ENCODE measurements at regions not wholly inside any gene's neighbourhood (a gene's known extent, or its start where the extent isn't known, plus 50 kb on each side); places are given as distances from the start of the nearest gene placed in this dataset.

- TF ChIP-seq TBP (IDR thresholded peaks at IDR 0.05; ENCODE audit: low read depth, low read length) (no peak), CREB1 (IDR thresholded peaks at IDR 0.05) (no peak), SRF (IDR thresholded peaks at IDR 0.05; ENCODE audit: low read depth, low read length) (no peak), SP1 (IDR thresholded peaks at IDR 0.05; ENCODE audit: low read depth, low read length) (no peak), CHD2 (IDR thresholded peaks at IDR 0.05; ENCODE audit: low read length) (no peak), E2F6 (IDR thresholded peaks at IDR 0.05) (no peak)
These were observed 213.9 kb upstream of the UMPS start (continued) for GRCh38 chr3:124516333-124516732.
